BLaER1 treated with 17β-estradiol and CSF1 and Interleukin-3, amounts not matched to agents 10 nM and 100 nM (cell line): ENCODE measurements at regions not wholly inside any gene's neighbourhood (a gene's known extent, or its start where the extent isn't known, plus 50 kb on each side); places are given as distances from the start of the nearest gene placed in this dataset.

Source experiments
- H3K27ac ChIP-seq, 11 experiments: shearing (Covaris generic); formaldehyde crosslinking; 2 replicates each; pipeline ENCODE4 v1.8.1; 2022
- H3K27me3 ChIP-seq, 11 experiments: shearing (Covaris generic); formaldehyde crosslinking; 2 replicates each; pipeline ENCODE4 v1.8.1; 2022
- H3K36me3 ChIP-seq, 11 experiments: shearing (Covaris generic); formaldehyde crosslinking; 2 replicates each; pipeline ENCODE4 v1.8.1; 2022
- H3K4me1 ChIP-seq, 10 experiments: shearing (Covaris generic); formaldehyde crosslinking; 2 replicates each; pipeline ENCODE4 v1.8.1; 2022
- H3K4me2 ChIP-seq, 11 experiments: shearing (Covaris generic); formaldehyde crosslinking; 2 replicates each; pipeline ENCODE4 v1.8.1; 2022
- H3K4me3 ChIP-seq, 10 experiments: shearing (Covaris generic); formaldehyde crosslinking; 2 replicates each; pipeline ENCODE4 v1.8.1; 2022
- H3K9ac ChIP-seq, 11 experiments: shearing (Covaris generic); formaldehyde crosslinking; 2 replicates each; pipeline ENCODE4 v1.8.1; 2022
- H3K9me3 ChIP-seq, 11 experiments: shearing (Covaris generic); formaldehyde crosslinking; replicated peaks in 1 of 11; 2 replicates each; pipeline ENCODE4 v1.8.1; 2022
- H4K20me1 ChIP-seq, 11 experiments: shearing (Covaris generic); formaldehyde crosslinking; 2 replicates each; pipeline ENCODE4 v1.8.1; 2022
- Cebpa-rat ChIP-seq, 11 experiments: shearing (Covaris generic); IDR thresholded peaks; 2 replicates each; pipeline ENCODE4 v1.8.1; 2022

DNA sequence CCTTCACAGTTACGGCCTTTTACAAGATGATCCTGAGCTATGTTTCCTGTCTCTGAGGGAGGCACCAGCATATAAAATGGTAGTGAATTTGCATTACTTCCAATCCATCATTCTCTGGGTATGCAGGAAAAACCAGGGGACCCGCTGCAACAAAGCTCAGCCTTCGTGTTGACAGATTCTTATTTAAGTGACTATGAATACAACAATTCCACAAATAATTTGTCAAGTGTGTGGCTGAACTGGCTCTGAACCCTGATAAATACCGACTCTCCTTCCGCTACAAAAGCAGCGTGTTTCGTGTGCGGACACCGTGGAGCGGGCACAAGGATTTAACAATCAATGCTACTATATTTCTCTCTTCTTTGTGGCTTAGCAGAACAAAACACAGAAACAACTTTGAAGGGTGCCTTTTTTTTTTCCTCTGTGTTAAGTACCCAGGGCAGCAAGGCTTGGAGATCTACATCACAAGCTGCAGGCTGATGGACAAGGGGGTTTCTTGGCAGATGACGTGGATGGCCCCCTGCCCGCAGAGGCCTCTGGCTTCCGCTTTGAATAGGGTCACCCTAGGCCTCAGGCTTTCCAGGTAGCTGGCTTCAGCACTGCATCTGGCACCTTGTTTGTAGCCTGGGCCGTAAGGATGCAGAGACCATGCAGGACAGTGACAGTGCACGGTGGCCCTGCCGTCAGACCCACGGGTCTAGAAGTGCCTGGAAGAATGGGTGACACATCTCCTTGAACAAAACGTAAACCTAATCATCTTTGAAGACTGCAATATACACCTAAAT, 280.5 kb upstream of the TSHZ3 start:
- Histone ChIP-seq H3K27me3 (no peaks in the 10 kb centered on the region), H3K4me3 (no peak overlapping the region), H3K27ac (no peak overlapping the region), H3K4me2 (no peak overlapping the region), H3K36me3 (no peaks in the 10 kb centered on the region), H4K20me1 (no peaks in the 10 kb centered on the region), H3K9ac (no peak overlapping the region), H3K4me1 (peaks cover 0 to 5% (median 0%) of the 10 kb centered on the region in 10 experiments; a peak in 1 of 20 replicates), H3K9me3 (no peaks in the 10 kb centered on the region)
- TF ChIP-seq Cebpa-rat (IDR thresholded peaks at IDR 0.05): no peak

- H3K36me3 ChIP-seq: no peaks in the 10 kb centered on the region
- no peaks in the 10 kb centered on the region for H3K27me3 ChIP-seq
- H3K4me1 ChIP-seq: peaks cover 0 to 5% (median 0%) of the 10 kb centered on the region in 10 experiments; a peak in 1 of 20 replicates
- H4K20me1 ChIP-seq: no peaks in the 10 kb centered on the region
- no peak overlapping the region for H3K9ac ChIP-seq
- H3K4me3 ChIP-seq: no peak overlapping the region
- no peaks in the 10 kb centered on the region for H3K9me3 ChIP-seq
- TF ChIP-seq Cebpa-rat (IDR thresholded peaks at IDR 0.05): no peak
- H3K27ac ChIP-seq: no peak overlapping the region
- H3K4me2 ChIP-seq: no peak overlapping the region
Observed at GRCh38 chr19:31633014-31633413, 283.8 kb upstream of the TSHZ3 start.

DNA sequence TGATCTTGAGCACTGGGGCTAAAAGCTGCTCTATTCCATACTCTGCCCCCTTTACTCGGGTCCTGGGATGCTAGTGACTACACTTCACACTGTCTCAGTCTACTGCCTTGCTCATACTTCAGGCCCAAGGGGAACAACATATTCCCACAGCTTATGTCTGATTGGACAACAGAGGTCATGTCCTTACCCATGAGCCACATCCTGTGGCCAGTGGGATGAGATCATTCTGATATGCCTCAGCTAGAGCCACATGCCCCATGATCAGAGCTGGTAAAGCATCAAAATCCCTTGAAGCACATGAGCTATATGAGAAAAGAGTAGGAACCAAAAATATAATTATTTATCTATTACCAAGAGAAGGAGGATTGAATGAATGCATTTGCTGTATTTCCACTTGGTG, 290.1 kb upstream of the TSHZ3 start:
- Histone ChIP-seq H3K36me3 (no peaks in the 10 kb centered on the region), H3K27ac (no peak overlapping the region), H3K27me3 (no peaks in the 10 kb centered on the region), H3K4me1 (peaks cover 0 to 3% (median 0%) of the 10 kb centered on the region in 10 experiments; a peak in 1 of 20 replicates), H3K4me3 (no peak overlapping the region), H3K9me3 (no peaks in the 10 kb centered on the region), H3K9ac (no peak overlapping the region), H4K20me1 (no peaks in the 10 kb centered on the region), H3K4me2 (no peak overlapping the region)
- no peak for TF ChIP-seq Cebpa-rat (IDR thresholded peaks at IDR 0.05)

- peaks cover 0 to 9% (median 0%) of the 10 kb centered on the region in 11 experiments; a peak in 2 of 22 replicates for H3K9me3 ChIP-seq
- H3K4me1 ChIP-seq: no peaks in the 10 kb centered on the region
Observed at GRCh38 chr19:31641591-31641990, 292.4 kb upstream of the TSHZ3 start.

DNA sequence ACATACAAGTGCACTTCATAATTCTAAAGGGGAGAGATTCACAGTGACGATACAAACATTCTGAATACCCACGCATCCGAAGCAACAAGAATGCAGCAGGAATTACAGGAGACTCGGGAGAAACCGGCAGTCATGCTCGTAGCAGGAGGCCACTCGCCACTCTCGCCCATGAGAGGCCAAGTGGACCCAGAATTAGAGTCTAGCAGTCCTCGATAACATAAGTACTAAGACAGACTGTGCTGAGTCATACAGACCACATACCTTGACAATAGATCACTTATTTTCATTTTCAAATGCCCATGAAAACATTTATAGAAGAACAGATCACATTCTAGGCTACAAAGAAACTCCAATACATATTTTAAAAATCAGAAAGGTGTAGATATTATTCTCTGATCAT, 299.1 kb upstream of the TSHZ3 start:
- no peak overlapping the region for H3K27ac ChIP-seq
- H3K4me1 ChIP-seq: no peaks in the 10 kb centered on the region
- no peak overlapping the region for H3K4me2 ChIP-seq
- H3K36me3 ChIP-seq: no peaks in the 10 kb centered on the region
- TF ChIP-seq Cebpa-rat (IDR thresholded peaks at IDR 0.05): no peak
- H3K9ac ChIP-seq: no peak overlapping the region
- no peak overlapping the region for H3K4me3 ChIP-seq
- no peaks in the 10 kb centered on the region for H4K20me1 ChIP-seq
- H3K9me3 ChIP-seq: peaks cover 0 to 9% (median 0%) of the 10 kb centered on the region in 11 experiments; a peak in 3 of 22 replicates
- no peaks in the 10 kb centered on the region for H3K27me3 ChIP-seq

More at GRCh38 chr19:31641591-31641990, 292.4 kb upstream of the TSHZ3 start:
- no peaks in the 10 kb centered on the region for H4K20me1 ChIP-seq
- TF ChIP-seq Cebpa-rat (IDR thresholded peaks at IDR 0.05): no peak
- H3K36me3 ChIP-seq: no peaks in the 10 kb centered on the region
- H3K4me3 ChIP-seq: no peak overlapping the region
- H3K27me3 ChIP-seq: no peaks in the 10 kb centered on the region
- H3K27ac ChIP-seq: no peak overlapping the region
- no peak overlapping the region for H3K4me2 ChIP-seq
- no peak overlapping the region for H3K9ac ChIP-seq

GRCh38 chr19:31656507-31656906, 307.3 kb upstream of the TSHZ3 start:
- Histone ChIP-seq H4K20me1 (no peaks in the 10 kb centered on the region; a peak in 1 of 22 replicates), H3K9ac (no peak overlapping the region), H3K27me3 (no peaks in the 10 kb centered on the region)

GRCh38 chr19:31658993-31659896, 310.0 kb upstream of the TSHZ3 start:
- no peaks in the 10 kb centered on the region; a peak in 1 of 22 replicates for H4K20me1 ChIP-seq
- H3K9me3 ChIP-seq: no peaks in the 10 kb centered on the region
- no peak overlapping the region for H3K9ac ChIP-seq
- TF ChIP-seq Cebpa-rat (IDR thresholded peaks at IDR 0.05): no peak
- H3K27ac ChIP-seq: no peak overlapping the region
- 0 out of 22 replicates have a peak overlapping the region, but pooled peaks of 1 of the 11 experiments have one; percentile 9 for H3K4me2 ChIP-seq
- no peaks in the 10 kb centered on the region for H3K36me3 ChIP-seq
- peaks cover 0 to 3% (median 0%) of the 10 kb centered on the region in 10 experiments; a peak in 2 of 20 replicates for H3K4me1 ChIP-seq
- no peaks in the 10 kb centered on the region for H3K27me3 ChIP-seq
- no peak overlapping the region for H3K4me3 ChIP-seq

More at GRCh38 chr19:31656507-31656906, 307.3 kb upstream of the TSHZ3 start:
- TF ChIP-seq Cebpa-rat (IDR thresholded peaks at IDR 0.05): no peak
- H3K4me1 ChIP-seq: peaks cover 0 to 3% (median 0%) of the 10 kb centered on the region in 10 experiments; a peak in 2 of 20 replicates
- no peak overlapping the region for H3K27ac ChIP-seq
- no peaks in the 10 kb centered on the region; a peak in 1 of 22 replicates for H3K9me3 ChIP-seq
- H3K4me2 ChIP-seq: no peak overlapping the region
- H3K4me3 ChIP-seq: no peak overlapping the region
- no peaks in the 10 kb centered on the region for H3K36me3 ChIP-seq

DNA sequence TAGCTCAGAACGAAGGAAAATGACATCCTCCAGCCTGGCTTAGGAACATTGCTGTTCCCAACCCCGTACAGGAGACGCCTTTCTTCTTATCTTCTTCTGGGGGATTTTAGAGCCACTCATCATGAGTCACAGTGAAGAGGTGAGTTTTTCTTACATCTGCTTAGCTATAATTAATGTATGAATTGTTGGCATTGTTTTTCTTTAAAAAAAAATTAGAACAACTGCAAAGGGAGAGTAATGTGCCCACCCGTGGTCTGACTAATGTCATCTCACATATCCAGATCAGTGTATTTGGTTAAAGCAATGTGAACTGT, 310.6 kb upstream of the TSHZ3 start:
- Histone ChIP-seq H3K27me3 (no peaks in the 10 kb centered on the region), H3K9ac (no peak overlapping the region), H3K4me1 (peaks cover 0 to 3% (median 0%) of the 10 kb centered on the region in 10 experiments; a peak in 2 of 20 replicates), H3K36me3 (no peaks in the 10 kb centered on the region), H3K4me3 (no peak overlapping the region), H3K27ac (no peak overlapping the region), H4K20me1 (no peaks in the 10 kb centered on the region; a peak in 1 of 22 replicates), H3K9me3 (no peaks in the 10 kb centered on the region), H3K4me2 (no peak overlapping the region)
- TF ChIP-seq Cebpa-rat (IDR thresholded peaks at IDR 0.05): no peak

DNA sequence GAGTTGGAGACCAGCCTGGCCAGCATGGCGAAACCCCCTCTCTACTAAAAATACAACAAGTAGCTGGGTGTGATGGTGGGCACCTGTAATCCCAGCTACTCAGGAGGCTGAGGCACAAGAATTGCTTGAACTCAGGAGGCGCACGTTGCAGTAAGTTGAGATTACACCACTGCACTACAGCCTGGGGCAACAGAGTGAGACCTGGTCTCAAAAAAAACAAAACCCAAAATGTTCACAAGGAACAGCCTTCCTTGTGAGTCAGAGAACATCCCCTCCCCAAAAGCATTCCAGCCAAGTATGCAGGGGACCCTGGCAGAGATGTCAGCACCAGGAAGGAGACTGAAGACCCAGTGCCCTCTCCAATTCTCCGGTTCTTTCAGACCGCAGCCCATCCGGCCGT, 314.9 kb upstream of the TSHZ3 start:
- Histone ChIP-seq H3K27ac (no peak overlapping the region), H3K4me3 (no peak overlapping the region), H3K27me3 (no peaks in the 10 kb centered on the region), H3K9ac (no peak overlapping the region), H3K36me3 (no peaks in the 10 kb centered on the region), H3K4me1 (peaks cover 0 to 3% (median 0%) of the 10 kb centered on the region in 10 experiments; a peak in 1 of 20 replicates), H3K4me2 (no peak overlapping the region), H4K20me1 (no peaks in the 10 kb centered on the region), H3K9me3 (no peaks in the 10 kb centered on the region)
- TF ChIP-seq Cebpa-rat (IDR thresholded peaks at IDR 0.05): no peak
